Activated T-helper 9 cell treated with anti-CD3 and anti-CD28 coated beads, Interleukin-2, amount 50 U/mL, for 16 hours (primary cell): ENCODE measurements at regions not wholly inside any gene's neighbourhood (a gene's known extent, or its start where the extent isn't known, plus 50 kb on each side); places are given as distances from the start of the nearest gene placed in this dataset.
"Not testable (repeated sequence)": the region's sequence is repeated elsewhere in the genome, so short reads cannot be mapped to it uniquely, and the experiment has no call there.

ENCODE experiments used
- DNase-seq: peaks from one replicate; pipeline ENCODE4 v3.0.0-alpha.2; 2020; ENCODE audit warnings: low read depth

DNA sequence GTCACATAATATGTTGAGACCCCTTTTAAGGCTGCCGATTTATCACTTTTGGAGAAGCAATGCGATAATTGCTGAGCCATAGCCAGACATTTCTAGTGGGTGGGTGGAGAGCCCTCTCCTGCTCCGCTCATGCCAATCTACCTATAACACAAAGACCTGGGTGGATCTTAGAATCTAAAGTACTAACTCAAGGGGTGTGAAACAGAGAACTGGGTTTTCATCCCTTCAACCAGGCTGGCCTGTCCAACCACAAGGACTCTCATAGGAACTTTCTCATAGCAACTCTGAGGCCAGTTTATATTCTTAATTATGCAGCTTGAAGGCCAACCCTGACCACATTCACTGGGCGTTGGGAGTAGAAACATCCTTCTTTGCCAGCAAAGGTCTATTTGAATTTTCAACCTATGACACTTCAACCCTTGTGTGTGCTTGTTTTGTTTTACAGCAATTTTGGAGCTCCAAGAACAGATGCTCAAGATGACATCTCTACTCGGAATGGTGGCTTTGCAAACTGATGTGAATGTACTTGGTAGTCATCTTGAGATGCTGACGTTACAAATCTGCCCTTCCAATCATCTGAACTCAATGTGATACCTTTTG is 1198.2 kb upstream of the AUTS2 start:
- DNase-seq, result no peak

DNA sequence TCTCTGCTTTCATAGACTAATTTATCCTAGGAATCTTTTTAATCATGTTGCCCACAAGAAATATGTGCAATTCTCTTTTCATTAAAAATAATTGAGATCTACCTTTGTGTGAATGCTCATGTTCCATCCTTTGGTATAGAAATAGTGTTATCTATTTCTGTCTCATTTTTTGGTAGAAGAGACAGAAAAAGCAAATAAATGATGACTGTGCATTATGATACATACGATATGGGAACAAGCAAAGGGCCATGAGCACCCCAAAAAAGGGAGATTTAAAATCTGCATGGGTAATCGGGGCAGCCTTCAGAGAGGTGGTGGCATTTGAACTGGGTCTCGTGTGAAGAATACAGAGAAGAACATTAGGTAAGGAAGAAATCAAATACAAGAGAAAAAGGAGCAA is 1197.5 kb upstream of the AUTS2 start:
- DNase-seq, result no peak

DNA sequence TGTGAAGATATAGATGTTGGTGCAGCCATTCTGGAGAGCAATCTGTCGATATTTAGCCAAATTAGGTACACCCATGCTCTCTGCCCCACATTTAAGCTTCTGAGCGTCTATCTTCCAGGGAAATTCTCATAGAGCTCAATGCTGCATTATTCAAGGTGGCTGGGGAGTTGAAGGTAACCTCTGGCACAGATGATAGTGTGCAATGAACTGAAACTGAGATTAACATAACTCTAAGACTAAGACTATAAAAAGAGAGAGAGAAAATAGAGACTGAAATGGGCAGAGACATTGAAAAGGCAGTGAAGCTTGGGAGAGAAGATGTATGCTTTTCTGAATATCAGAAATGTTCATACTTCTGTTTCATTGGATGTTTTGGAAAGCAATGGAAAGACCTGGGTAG is 1197.0 kb upstream of the AUTS2 start:
- DNase-seq, result no peak

DNA sequence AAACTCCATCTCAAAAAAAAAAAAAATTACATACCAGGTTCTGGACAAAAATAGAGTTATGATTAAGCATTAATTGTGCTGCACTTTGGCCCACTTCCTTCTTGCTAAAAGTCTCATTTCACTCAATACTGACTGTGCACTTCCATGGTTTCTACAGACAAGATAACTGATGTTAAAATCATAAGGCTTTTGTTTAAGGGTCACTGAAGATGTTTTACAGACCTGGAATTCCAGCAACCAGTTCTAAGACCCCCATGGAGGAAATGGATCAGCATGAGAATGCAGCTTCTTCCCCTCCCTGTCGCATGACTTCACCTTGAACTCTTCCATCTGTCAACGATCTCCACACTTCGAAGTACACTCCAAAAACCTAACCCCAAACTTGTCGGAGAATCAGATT is 1191.8 kb upstream of the AUTS2 start:
- no peak for DNase-seq

DNA sequence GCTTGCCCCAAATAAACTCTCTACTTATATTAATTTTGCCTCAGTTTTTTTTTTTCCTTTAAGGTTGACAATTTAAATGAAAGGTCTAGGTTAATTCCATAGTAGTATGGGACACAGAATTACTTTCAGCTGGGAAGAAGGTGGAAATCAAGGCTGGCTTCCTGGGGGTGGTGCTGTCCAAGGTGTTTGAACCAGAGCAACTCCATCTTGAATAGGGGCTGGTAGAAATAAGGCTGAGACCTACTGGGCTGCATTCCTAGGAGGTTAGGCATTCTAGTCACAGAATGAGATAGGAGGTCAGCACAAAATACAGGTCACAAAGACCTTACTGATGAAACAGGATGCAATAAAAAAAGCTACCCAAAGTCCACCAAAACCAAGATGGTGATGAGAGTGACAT is 1190.8 kb upstream of the AUTS2 start:
- no peak for DNase-seq

DNA sequence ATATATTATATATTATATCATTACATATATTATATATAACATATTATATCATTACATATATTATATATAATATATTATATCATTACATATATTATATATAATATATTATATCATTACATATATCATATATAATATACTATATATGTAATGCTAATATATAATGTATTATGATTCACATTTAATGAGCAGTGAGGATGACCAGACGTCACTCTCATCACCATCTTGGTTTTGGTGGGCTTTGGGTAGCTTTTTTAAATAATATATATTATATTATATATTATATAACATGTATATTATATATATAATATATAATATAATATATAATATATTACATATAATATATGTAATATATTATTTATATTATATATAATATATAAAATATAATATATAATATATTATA is 1189.4 kb upstream of the AUTS2 start:
- no peak for DNase-seq

DNA sequence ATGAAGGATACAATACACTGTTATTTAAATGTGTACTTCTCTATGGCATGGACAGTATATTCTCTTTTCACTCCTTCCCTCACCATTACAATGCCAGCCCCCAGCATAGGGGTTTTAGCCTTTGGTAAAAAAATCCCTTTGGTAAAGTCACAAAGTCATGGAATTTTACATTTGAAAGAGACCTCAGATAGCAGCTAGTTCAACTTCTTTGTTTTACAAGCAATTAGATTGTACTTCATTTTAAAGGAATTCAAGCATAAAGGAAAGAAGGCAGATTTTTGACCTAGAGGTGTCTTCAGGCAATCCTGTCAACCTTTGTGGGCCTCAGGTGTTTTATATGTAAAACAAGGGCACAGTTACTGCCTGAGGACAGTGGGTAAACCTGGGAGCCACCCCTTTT is 1188.4 kb upstream of the AUTS2 start:
- no peak for DNase-seq

DNA sequence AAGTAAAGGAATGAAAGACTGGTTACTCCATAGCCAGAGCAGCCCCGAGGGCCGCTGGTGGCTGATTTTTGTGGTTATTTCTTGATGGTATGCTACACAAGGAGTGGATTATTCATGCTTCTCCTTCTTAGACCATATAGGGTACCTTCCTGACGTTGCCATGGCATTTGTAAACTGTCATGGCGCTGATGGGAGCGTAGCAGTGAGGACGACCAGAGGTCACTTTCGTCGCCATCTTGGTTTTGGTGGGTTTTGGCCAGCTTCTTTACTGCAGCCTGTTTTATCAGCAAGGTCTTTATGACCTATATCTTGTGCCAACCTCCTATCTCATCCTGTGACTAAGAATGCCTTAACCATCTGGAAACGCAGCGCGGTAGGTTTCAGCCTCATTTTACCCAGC is 1187.6 kb upstream of the AUTS2 start:
- DNase-seq, result not testable (repeated sequence)

DNA sequence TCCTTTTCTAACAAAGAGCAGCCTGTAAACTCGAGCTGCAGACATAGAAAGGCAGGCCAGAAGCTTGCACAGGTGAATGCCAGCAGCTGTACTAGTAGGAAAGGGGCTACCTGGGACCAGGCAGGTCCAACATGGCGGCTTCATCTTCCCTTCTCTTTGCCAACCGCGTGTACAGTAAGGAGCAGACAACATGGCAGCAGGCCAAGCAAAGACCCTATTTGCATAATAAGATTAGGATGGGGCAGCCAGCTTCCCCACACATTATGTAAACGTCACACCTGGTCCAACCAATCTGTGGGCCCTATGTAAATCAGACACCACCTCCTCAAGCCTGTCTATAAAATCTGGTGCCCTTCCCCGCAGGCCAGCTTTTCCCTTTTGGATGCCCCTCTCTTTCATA is 1186.5 kb upstream of the AUTS2 start:
- no peak for DNase-seq

DNA sequence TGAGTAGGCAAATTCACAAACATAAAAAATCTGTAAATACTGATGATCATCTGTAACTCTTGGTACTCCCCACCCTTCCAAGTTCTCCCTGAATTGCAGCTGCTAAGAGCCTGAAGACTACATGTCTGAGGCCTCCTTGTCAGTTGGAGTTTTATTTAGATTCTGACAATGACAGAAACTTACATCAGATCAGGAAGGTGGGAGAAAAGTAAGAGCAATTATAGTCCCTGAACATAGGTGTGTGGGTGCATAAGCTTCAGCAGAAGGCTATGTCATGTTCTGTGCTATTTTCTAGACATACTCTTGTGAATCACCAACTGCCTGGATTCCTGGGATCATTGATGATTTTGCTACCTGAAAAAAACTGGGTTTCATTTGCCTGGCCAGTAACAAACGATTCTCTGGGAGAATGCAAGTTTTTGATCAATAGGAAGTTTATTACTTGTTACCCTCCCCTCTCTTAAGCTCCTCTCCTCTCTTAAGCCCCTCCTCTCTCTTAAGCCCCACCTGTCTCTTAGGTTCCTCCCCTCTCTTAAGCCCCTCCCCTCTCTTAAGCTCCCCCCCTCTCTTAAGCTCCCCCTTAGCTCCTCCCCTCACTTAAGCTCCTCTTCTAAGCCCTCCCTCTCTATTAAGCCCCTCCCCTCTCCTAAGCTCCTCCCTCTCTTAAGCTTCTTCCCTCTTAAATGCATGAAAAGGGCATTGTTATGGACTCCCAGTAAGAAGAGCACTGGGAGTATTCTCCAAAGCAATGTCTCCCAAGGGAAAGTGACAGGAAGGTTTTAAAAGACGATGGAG is 1183.4 kb upstream of the AUTS2 start:
- no peak for DNase-seq

DNA sequence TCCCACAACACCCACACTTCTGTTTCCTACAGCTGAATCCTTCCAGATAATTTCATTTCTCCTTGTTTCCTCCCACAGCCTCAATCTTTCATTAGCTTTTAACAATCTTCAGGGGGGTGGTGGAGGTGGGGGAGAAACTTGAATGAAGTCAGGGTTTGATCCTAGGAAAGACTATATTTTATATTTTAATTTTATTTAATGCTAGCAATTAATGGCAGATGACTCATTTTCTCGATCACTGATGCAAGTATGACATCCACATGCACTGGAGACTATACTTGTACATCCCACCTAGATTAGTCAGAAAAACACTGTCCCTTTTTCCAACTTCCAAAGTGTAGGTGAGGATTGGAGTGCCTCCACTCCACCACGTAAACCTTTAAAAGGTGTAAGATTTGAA is 1181.3 kb upstream of the AUTS2 start:
- no peak for DNase-seq

DNA sequence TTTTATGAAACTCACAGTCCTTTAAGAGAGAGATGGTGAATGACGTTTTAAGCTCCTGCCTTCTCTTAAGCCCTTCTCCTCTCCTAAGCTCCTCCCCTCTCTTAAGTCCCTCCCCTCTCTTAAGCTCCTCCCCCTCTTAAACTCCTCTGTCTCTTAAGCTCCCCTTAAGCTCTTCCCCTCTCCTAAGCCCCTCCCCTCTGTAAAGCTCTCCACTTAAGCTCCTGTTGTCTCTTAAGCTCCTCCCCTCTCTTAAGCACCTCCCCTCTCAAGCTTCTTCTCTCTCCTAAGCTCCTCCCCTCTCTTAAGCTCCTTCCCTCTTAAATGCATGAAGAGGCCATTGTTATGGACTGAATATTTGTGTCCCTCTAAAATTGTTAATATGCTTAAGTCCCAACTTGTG is 1180.6 kb upstream of the AUTS2 start:
- DNase-seq, result no peak

DNA sequence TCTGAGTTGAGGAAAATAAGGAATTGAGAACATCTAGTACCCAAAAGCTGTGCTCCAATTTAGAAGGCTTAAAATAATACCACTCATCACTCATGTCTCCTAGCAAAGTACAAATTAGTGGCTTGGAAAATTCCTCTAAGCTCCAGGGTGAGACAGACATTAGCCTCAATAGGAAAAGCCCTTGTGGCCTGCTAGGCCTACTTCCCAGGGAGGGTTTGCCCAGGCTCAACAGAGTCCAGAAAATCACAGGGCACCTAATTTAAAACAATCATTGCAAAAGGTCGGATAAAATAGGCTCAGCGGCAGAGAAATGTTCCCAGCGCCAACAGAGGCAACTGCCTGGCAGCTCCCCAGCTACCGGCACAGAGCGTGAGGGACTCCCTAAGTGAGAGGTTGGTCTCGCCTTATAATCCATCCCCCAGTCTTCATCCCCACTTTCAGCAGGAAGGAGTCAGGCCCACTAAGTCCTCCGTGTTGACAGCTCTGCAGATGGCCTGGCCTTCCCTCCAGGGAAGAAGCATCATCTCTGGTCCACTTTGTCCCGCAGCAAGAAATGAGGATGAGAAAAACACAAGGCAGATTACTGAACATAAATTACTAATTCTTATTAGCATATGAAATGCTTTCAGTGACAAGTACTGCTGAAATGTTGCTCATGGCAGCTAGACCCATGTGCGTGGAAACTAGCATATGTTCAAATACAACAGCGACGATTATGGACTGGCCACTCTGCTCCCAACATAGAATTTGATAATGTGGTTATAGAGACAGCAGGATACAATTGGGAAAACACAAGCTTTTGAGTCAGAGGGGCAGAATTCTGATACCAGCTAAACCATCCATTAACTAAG is 1177.7 kb upstream of the AUTS2 start:
- no peak for DNase-seq

DNA sequence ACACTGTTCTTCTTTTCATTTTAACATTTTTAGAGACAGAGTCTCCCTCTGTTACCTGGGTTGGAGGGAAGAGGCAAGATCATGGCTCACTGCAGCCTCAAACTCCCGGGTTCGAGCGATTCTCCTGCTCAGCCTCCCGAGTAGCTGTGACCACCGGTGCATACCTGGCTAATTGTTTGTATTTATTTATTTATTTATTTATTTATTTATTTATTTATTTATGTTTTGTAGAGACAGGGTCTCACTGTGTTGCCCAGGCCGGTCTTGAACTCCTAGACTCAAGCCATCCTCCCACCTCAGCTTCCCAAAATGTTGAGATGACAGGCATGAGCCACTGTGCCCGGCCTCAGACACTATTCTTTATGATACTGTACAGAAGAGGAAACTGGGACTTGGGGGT is 1176.6 kb upstream of the AUTS2 start:
- DNase-seq, result no peak

DNA sequence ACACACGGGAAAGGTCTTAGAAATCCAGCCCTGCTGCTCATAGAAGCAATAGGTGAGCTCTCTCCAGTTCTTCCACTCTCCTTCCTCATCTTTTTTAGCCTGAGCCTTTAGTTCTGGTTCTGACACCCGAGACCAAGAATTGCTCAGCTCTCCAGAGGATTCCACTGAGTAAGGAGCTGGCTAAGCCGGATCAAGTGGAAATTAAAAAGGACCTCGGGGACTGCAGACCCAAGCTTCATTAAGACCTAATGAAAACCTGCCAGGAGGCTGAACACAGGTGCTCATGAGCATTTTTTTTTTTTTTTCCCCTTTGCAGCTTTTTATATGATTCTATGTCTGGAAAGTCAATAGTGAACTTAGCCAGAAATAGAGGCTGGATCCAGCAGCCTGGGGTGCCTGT is 1176.0 kb upstream of the AUTS2 start:
- no peak for DNase-seq

DNA sequence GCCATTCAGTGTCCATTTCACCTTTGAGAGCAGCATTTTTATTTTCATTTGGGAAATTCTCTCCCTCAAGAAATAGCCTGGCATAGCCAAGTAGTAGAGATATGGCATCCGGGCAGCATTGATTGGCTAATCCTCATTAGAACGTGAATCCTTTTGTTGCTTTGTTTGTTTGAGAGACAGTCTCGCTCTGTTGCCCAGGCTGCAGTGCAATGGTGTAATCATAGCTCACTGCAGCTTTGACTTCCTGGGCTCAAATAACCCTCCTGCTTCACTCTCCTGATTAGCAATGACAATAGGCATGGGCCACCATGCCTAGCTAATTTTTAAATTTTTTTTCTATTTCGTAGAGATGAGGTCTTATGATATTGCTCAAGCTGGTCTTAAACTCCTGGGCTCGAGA is 1174.9 kb upstream of the AUTS2 start:
- no peak for DNase-seq

DNA sequence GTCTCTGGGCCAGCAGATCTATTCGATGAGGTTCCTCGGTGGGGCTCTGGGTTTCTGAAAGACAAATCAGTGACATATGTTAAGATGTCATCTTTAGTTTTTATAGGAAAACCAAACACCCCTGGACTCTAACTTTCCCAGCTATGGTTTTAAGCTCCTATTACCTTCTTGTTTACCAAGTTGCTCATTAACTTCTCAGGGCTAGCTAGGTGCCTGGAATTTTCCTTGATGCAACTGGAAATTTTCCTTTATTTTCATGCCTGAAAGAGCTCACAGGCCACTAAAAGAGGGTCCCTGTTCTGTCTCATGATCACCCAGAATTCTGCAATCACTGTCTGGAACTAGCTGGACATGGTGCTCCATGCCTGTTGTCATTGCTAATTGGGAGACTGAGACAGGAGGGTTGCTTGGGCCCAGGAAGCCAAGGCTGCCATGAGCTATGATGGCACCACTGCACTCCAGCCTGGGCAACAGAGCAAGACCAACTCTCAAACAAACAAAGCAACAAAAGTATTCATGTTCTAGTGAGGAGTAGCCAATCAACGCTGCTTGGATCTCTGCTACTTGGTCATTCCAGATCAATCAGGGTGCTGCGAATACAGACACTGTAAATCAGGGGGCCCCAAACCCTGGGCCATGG is 1173.5 kb upstream of the AUTS2 start:
- DNase-seq, result no peak

DNA sequence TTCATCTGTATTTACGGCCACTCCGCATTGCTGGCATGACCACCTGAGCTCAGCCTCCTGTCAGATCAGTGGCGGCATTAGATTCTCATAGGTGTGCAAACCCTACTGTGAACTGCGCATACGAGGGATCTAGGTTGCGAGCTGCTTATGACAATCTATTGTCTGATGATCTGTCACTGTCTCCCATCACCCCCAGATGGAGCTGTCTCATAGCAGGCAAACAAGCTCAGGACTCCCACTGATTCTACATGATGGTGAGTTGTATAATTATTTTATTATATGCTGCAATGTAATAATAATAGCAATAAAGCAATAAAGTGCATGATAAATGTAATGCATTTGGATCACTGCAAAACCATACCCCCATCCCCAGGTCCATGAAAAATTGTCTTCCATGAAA is 1172.9 kb upstream of the AUTS2 start:
- no peak for DNase-seq

DNA sequence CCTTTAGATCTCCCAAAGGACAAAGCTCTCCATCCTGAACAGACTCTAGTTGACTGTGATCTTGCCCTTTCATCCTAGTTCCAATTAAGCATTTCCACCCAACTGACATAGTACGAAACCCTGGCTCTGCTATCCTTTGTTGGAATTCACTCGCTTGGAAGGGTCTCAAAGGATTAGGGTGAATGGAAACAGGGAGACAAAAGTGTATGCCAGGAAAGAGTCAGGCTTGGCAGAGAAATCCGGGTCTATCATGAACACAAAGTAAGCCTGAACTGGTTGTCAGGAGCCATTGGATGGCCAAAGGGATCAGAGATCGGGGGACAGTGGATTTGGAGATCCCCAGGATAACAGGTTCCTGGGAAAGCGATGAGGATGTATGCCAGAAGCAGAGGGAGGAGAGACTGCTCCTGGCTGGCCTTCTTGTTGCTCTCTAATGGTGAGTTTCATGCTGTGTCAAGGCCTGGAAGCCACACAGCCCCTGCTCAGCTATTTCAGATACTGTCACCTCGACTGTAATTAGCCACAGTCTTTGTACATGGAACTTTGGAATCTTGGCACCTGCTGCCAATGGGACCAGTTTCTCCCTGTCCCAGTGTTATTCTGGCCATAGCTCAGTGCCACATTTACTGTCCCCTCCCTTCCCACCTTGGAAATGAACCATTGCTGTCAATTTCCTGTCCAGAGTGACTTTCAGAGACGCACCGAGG is 1168.7 kb upstream of the AUTS2 start:
- DNase-seq, result no peak

DNA sequence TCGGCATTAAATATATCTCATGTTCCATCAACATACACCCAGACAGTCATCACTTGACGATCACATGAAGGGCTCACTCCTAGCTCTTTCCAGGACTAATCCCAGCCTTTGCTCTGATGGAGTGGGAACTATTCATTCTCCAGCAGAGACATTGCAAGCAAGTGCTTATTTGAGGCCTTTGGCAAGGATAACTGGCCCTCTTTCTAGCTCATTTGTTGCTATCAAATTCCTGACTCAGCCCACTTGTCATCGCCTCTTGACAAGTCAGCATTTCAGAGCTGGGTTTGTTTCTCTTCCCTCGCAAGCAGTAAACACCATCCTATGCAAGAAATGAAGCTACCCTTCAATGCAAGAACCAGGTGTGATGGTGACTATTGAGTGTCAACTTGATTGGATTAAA is 1165.7 kb upstream of the AUTS2 start:
- DNase-seq, result no peak

DNA sequence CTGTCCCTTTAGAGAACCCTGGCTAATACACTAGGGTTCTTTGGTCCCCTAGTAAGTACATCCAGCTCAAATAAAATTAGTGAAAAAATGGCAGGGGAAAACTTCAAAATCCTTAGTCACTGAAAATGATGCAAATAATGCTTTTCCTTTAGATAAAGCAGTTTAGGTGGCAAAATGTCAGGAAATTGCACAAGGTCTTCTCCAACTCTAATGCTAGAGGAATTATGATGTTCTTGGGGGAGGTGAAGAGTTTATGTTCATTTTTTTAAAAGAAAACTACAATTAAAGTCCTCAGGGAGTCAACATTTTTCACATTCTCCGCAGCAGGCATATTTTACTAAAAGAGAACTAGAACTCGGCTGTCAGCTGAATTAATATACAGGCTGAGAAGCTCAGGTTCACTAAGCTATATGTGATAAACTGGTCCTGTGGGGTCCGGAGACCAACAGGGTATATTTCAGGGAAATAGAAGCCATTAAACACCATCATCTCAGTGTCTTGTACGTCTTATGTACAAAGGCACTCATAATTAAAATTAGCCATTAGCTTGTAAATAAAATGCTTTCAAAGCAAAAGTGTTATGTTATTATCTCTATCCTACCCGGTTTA is 1164.7 kb upstream of the AUTS2 start:
- DNase-seq, result no peak

DNA sequence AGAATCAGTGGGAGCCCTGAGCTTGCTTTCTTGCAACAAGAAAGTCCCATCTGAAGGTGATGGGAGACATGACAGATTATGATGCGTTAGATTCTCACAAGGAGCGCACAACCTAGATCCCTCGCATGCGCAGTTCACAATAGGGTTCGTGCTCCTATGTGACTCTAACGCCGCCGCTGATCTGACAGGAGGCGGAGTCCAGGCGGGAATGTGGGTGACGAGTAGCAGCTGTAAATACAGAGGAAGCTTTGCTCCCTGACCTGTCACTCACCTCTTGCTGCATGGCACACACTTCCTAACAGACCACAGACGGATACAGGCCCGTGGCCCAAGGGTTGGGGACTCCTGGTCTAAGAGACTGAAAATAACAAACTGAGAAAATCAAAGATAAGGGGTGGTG is 1163.4 kb upstream of the AUTS2 start:
- DNase-seq, result no peak
